ENCODE measurements at regions not wholly inside any gene's neighbourhood (a gene's known extent, or its start where the extent isn't known, plus 50 kb on each side); places are given as distances from the start of the nearest gene placed in this dataset.

- H3K27me3 Mint-ChIP-seq (ENCODE audit: insufficient read depth, low read depth, poor library complexity), result peaks cover 24% of the 10 kb centered on the region
- no peak overlapping the region for H3K27ac Mint-ChIP-seq
Observed at GRCh38 chr16:50466170-50466569, 82.0 kb upstream of the NKD1 start.

More at GRCh38 chr16:50466170-50466569, 82.0 kb upstream of the NKD1 start:
- Mint-ChIP-seq H3K4me3 (no peak overlapping the region), H3K36me3 (ENCODE audit: low read depth) (no peaks in the 10 kb centered on the region), H3K9me3 (no peaks in the 10 kb centered on the region), H3K4me1 (peaks cover 41% of the 10 kb centered on the region)
- Histone ChIP-seq H3K27ac (ENCODE audit: low read depth) (no peak overlapping the region), H4K20me1 (replicated peaks; ENCODE audit: insufficient read depth) (no peaks in the 10 kb centered on the region), H3K27me3 (ENCODE audit: insufficient read depth) (peaks cover 46% of the 10 kb centered on the region), H3K9me2 (ENCODE audit: insufficient read depth) (no peaks in the 10 kb centered on the region), H3K36me3 (ENCODE audit: insufficient read depth) (no peaks in the 10 kb centered on the region), H3K4me1 (ENCODE audit: insufficient read depth) (peaks cover 39% of the 10 kb centered on the region), H3K79me2 (replicated peaks; ENCODE audit: insufficient read depth) (no peaks in the 10 kb centered on the region), H3K4me3 (no peak overlapping the region), H3F3A (replicated peaks; ENCODE audit: low read depth) (no peaks in the 10 kb centered on the region), H2AFZ (no peak overlapping the region), H3K4me2 (no peak overlapping the region)
- DNase-seq (ENCODE audit: low spot score), result no peak
- TF ChIP-seq NANOG (IDR thresholded peaks at IDR 0.05; ENCODE audit: borderline replicate concordance), result no peak
- TF ChIP-seq JUNB (IDR thresholded peaks at IDR 0.05; ENCODE audit: unreplicated experiment), result no peak
- no peak for TF ChIP-seq EZH2 (IDR thresholded peaks at IDR 0.05; ENCODE audit: low read depth, unreplicated experiment)
- TF ChIP-seq ZNF462 (CRISPR knock-in tag; IDR thresholded peaks at IDR 0.05), result no peak
- no peak for TF ChIP-seq CTCF (conservative IDR thresholded peaks at IDR 0.05; ENCODE audit: low read depth in 2 of 2)
- no peak for ATAC-seq

All from GM23338 (cell line).